HepG2 (cell line): ENCODE measurements at regions not wholly inside any gene's neighbourhood (a gene's known extent, or its start where the extent isn't known, plus 50 kb on each side); places are given as distances from the start of the nearest gene placed in this dataset.

Experiments
- ATAC-seq: fragments of 200-7000 bp; cut with Tn5 transposase; 3 replicates; pipeline ENCODE4 v1.9.1; 2020; ENCODE audit warnings: mild to moderate bottlenecking, moderate library complexity
- BruUV-seq: library from RNA; stranded (reverse); fragments of 400-500 nt; replicated peaks from 2 replicates; lab custom pipeline; 2021; lab: Mats Ljungman, UMichigan
- CTCF ChIA-PET: fragments of 300-600 bp; formaldehyde crosslinking; extraction: SDS; loops from one replicate; lab custom pipeline; 2021; ENCODE audit warnings: low total read pairs, inconsistent platforms, low intra/inter-chr PET ratio; lab: Yijun Ruan, JAX
- POLR2A ChIA-PET: fragments of 350-600 bp; sonication (Branson Sonifier 250); formaldehyde crosslinking; loops from one replicate; lab custom pipeline; 2020; ENCODE audit warnings: antibody characterized with exemption, inconsistent platforms; lab: Yijun Ruan, JAX
- DNase-seq: peaks from one replicate; pipeline ENCODE4 v3.0.0-alpha.2; 2015; ENCODE audit warnings: low spot score
- FAIRE-seq: peaks from 3 replicates; lab custom pipeline; 2011; peaks lifted over from hg19 to GRCh38; lab: Jason Lieb, UNC
- H2AFZ ChIP-seq: one replicate; pipeline ENCODE4 v1.6.1; 2011; ENCODE audit warnings: low read length, inconsistent platforms
- H3K27ac ChIP-seq: fragments of 300-600 bp; 3 replicates; pipeline ENCODE4 v1.8.0; 2011; ENCODE audit warnings: mixed run types, mild to moderate bottlenecking, mixed read lengths, low read length, inconsistent platforms; ENCODE audit not compliant: insufficient read depth; ENCODE audit errors: extremely low read length
- H3K27me3 ChIP-seq, 2 experiments: fragments of 200-600 bp in 1 of 2; 2 replicates in 1 of 2; 3 replicates in 1 of 2; pipeline versions ENCODE4 v1.6.0 to v1.8.0; 2011; ENCODE audit warnings: low read length in 2 of 2, mild to moderate bottlenecking in 2 of 2, moderate library complexity in 2 of 2, inconsistent platforms in 1 of 2; ENCODE audit not compliant: insufficient read depth in 2 of 2, control insufficient read depth in 1 of 2
- H3K36me3 ChIP-seq, 2 experiments: fragments of 200-600 bp in 1 of 2; replicated peaks in 1 of 2; 2 replicates in 1 of 2; 3 replicates in 1 of 2; pipeline versions ENCODE4 v1.5.1 to v1.8.0; 2011; ENCODE audit warnings: low read length in 2 of 2, inconsistent platforms in 1 of 2; ENCODE audit not compliant: insufficient read depth in 2 of 2, control insufficient read depth in 1 of 2
- H3K4me1 ChIP-seq: 2 replicates; pipeline ENCODE4 v1.5.1; 2012; ENCODE audit warnings: low read length, inconsistent platforms; ENCODE audit not compliant: insufficient read depth
- H3K4me2 ChIP-seq: 2 replicates; pipeline ENCODE4 v1.6.0; 2011; ENCODE audit warnings: low read depth, low read length, inconsistent platforms
- H3K4me3 ChIP-seq, 3 experiments: fragments of 200-600 bp in 1 of 3; sonication (generic), shearing (Covaris generic) in 1 of 3; replicated peaks in 1 of 3; 2 replicates each; pipeline ENCODE4 v1.5.1; 2011 to 2016; ENCODE audit warnings: low read length in 3 of 3, inconsistent platforms in 2 of 3, low read depth in 2 of 3, mild to moderate bottlenecking in 2 of 3, control low read depth in 1 of 3, mixed read lengths in 1 of 3; ENCODE audit not compliant: insufficient read depth in 1 of 3
- H3K79me2 ChIP-seq: one replicate; pipeline ENCODE4 v1.6.1; 2011; ENCODE audit warnings: low read length, inconsistent platforms; ENCODE audit not compliant: insufficient read depth
- H3K9ac ChIP-seq: 2 replicates; pipeline ENCODE4 v1.6.0; 2011; ENCODE audit warnings: mild to moderate bottlenecking, low read depth, low read length, inconsistent platforms; ENCODE audit not compliant: insufficient read depth
- H3K9me3 ChIP-seq: 2 replicates; pipeline ENCODE4 v1.5.1; 2012; ENCODE audit warnings: mild to moderate bottlenecking, low read length
- H4K20me1 ChIP-seq: 2 replicates; pipeline ENCODE4 v1.6.0; 2011; ENCODE audit warnings: inconsistent platforms, mild to moderate bottlenecking, low read length, moderate library complexity; ENCODE audit not compliant: insufficient read depth
- HNRNPK ChIP-seq: fragments of 200-400 bp; formaldehyde crosslinking; IDR thresholded peaks from 2 replicates; pipeline ENCODE4 v1.6.1; 2018; ENCODE audit warnings: low read length, low read depth, moderate library complexity, mild to moderate bottlenecking; ENCODE audit not compliant: poor library complexity, severe bottlenecking
- PCBP2 ChIP-seq: fragments of 200-400 bp; formaldehyde crosslinking; optimal IDR thresholded peaks from 2 replicates; pipeline ENCODE3; 2018; ENCODE audit warnings: low read length, low read depth; ENCODE audit not compliant: poor library complexity, severe bottlenecking
- RAD21 ChIP-seq: fragments of 450-650 bp; formaldehyde crosslinking; IDR thresholded peaks from 2 replicates; pipeline ENCODE4 v1.5.0; 2020; ENCODE audit warnings: mild to moderate bottlenecking
- RFX1 ChIP-seq: fragments of 450-650 bp; IDR thresholded peaks from 2 replicates; pipeline ENCODE4 v1.6.1; 2017
- SIX1 ChIP-seq: sonication (generic); formaldehyde crosslinking; IDR thresholded peaks from 2 replicates; pipeline ENCODE4 v1.4.0; 2020; ENCODE audit warnings: missing genetic modification reagents, borderline replicate concordance
- TAF15 ChIP-seq: fragments of 200-400 bp; formaldehyde crosslinking; IDR thresholded peaks from one replicate; pipeline ENCODE4 v1.6.1; 2018; ENCODE audit warnings: mild to moderate bottlenecking, low read depth, low read length; ENCODE audit not compliant: poor library complexity, severe bottlenecking
- ZBTB2 ChIP-seq: sonication (generic); formaldehyde crosslinking; IDR thresholded peaks from 2 replicates; pipeline ENCODE4 v1.8.0; 2022; ENCODE audit warnings: low read depth, missing genetic modification reagents
- ZNF670 ChIP-seq: sonication (generic); formaldehyde crosslinking; IDR thresholded peaks from 2 replicates; pipeline ENCODE4 v1.8.0; 2022; ENCODE audit warnings: mild to moderate bottlenecking, missing genetic modification reagents, borderline replicate concordance
- ZNF704 ChIP-seq: sonication (generic); formaldehyde crosslinking; IDR thresholded peaks from 2 replicates; pipeline ENCODE4 v1.8.1; 2023; ENCODE audit warnings: mild to moderate bottlenecking, inconsistent platforms, moderate library complexity, missing genetic modification reagents, borderline replicate concordance
- WGBS: methylation state at CpG from one replicate; pipeline ENCODE4 v1.1.6; 2017; ENCODE audit warnings: low lambda C conversion rate; 5-methylcytosine and 5-hydroxymethylcytosine counted together
- in situ Hi-C: cut with HindIII; loops from 2 replicates; pipeline ENCODE4 v1.10.0; 2017; ENCODE audit warnings: low pct_unique_long_range_greater_than_20kb; ENCODE audit not compliant: extremely low pct_ligation_motif_present
- intact Hi-C: fragments of 100-400 bp; cut with micrococcal nuclease; formaldehyde crosslinking; loops from one replicate; pipeline ENCODE4 v1.10.0; 2022; ENCODE audit not compliant: unreplicated experiment

GRCh38 chr2:144217853-144218633 lies 301.9 kb downstream of the ZEB2 start:
- H3K27me3 ChIP-seq = no peaks in the 10 kb centered on the region
- no peak overlapping the region for H2AFZ ChIP-seq
- no peak for ATAC-seq
- no peaks in the 10 kb centered on the region for H3K79me2 ChIP-seq
- in situ Hi-C loops = no loop called here
- intact Hi-C loops = no loop called here
- H4K20me1 ChIP-seq = no peaks in the 10 kb centered on the region
- CTCF ChIA-PET = no interaction called here
- FAIRE-seq = no peak
- H3K9ac ChIP-seq = no peak overlapping the region
- 13% methylated on average over 5 of the region's 5 CpGs for WGBS
- no peak for TF ChIP-seq TAF15
- no TSS peak for BruUV-seq
- no peak overlapping the region for H3K27ac ChIP-seq
- H3K4me3 ChIP-seq = no peak overlapping the region
- H3K4me1 ChIP-seq = no peaks in the 10 kb centered on the region
- DNase-seq = no peak
- H3K9me3 ChIP-seq = no peaks in the 10 kb centered on the region
- no peaks in the 10 kb centered on the region for H3K36me3 ChIP-seq
- no peak overlapping the region for H3K4me2 ChIP-seq
- POLR2A ChIA-PET = no interaction called here

DNA sequence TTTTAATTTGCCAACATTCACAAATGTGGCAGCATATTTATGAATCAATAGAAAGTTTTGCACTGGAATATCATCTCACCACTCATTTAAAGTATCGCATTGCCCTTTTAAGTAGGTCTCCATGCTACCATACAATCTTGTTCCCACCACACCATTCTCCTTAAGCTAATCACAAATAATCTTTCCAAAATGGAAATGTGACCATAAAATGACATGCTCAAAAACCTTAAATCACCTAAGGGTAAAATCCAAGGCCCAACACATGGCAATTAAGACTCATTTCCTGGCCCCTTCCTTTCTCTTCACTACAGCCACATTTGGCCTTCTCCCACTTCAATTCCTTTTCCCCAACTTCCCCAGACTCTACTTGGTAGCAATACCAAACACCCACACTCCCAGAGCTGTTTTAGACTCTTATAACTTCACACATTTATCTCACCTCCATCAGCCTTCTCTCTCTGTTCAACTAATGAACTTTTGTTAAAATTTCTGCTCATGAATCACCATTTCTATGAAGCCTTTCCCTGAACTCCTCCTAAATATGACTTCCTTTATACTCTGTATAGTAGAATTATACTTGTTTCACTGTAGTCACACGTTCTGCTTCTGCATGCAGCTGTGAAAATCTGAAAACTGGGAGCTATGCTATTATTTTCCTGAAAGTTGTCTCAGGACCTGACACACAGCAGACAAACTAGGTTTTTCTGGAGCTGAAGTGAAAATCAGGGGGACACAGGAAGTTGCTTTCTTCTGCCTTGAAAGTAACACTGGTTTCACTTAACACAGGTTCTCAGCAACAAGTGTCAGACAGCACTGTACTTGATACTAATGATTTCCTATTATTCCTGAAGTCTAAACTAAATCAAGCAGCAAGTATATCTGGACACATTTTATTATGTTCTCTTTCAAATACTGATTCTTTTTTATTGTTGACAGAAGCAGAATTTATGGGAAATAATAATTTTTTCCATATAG lies 303.9 kb downstream of the ZEB2 start:
- Histone ChIP-seq H3K4me2 (no peak overlapping the region), H2AFZ (no peak overlapping the region), H3K79me2 (no peaks in the 10 kb centered on the region), H3K36me3 (no peaks in the 10 kb centered on the region), H3K4me1 (no peaks in the 10 kb centered on the region), H3K9ac (no peak overlapping the region), H4K20me1 (no peaks in the 10 kb centered on the region), H3K27me3 (no peaks in the 10 kb centered on the region), H3K4me3 (no peak overlapping the region), H3K27ac (no peak overlapping the region), H3K9me3 (no peaks in the 10 kb centered on the region)
- BruUV-seq = no TSS peak
- 65% methylated on average over 2 of the region's 2 CpGs for WGBS
- in situ Hi-C loops = no loop called here
- intact Hi-C loops = no loop called here
- CTCF ChIA-PET = no interaction called here
- DNase-seq (no peak), FAIRE-seq (no peak), ATAC-seq (no peak)
- POLR2A ChIA-PET = no interaction called here
- TF ChIP-seq PCBP2 (no peak), ZNF704 (CRISPR knock-in tag) (no peak), RFX1 (no peak), ZBTB2 (CRISPR knock-in tag) (no peak), RAD21 (CRISPR knock-in tag) (no peak), ZNF670 (CRISPR knock-in tag) (no peak), SIX1 (CRISPR knock-in tag) (no peak), HNRNPK (no peak)
